H1 (cell line): ENCODE measurements at regions not wholly inside any gene's neighbourhood (a gene's known extent, or its start where the extent isn't known, plus 50 kb on each side); places are given as distances from the start of the nearest gene placed in this dataset.

Source experiments
- BCL11A ChIP-seq, 2 experiments: IDR thresholded peaks; one replicate each; pipeline ENCODE4 v1.6.1; 2011; ENCODE audit warnings: low read depth in 2 of 2, low read length in 2 of 2, mild to moderate bottlenecking in 2 of 2
- CHD7 ChIP-seq: fragments of 300-600 bp; sonication (generic); IDR thresholded peaks from 2 replicates; pipeline ENCODE4 v1.7.1; 2012; ENCODE audit warnings: low read length, moderate library complexity, mild to moderate bottlenecking, inconsistent platforms; ENCODE audit not compliant: insufficient replicate concordance
- HDAC6 ChIP-seq: IDR thresholded peaks from one replicate; pipeline ENCODE4 v1.7.1; 2012; ENCODE audit warnings: low read depth, mild to moderate bottlenecking, inconsistent platforms, low read length, moderate library complexity
- SIX5 ChIP-seq: IDR thresholded peaks from 2 replicates; pipeline ENCODE4 v1.6.1; 2011; ENCODE audit warnings: mild to moderate bottlenecking, low read depth, low read length

- TF ChIP-seq CHD7 (no peak), HDAC6 (no peak), BCL11A (IDR thresholded peaks at IDR 0.05; ENCODE audit: low read depth in 2 of 2, low read length in 2 of 2) (no peak), SIX5 (no peak)
These were observed 98.9 kb upstream of the TNC start (continued) for GRCh38 chr9:115216873-115217272.
